ENCODE measurements at regions not wholly inside any gene's neighbourhood (a gene's known extent, or its start where the extent isn't known, plus 50 kb on each side); places are given as distances from the start of the nearest gene placed in this dataset.

GRCh38 chr3:106241593-106241992, 372.8 kb upstream of the CBLB start:
- no peak for ATAC-seq
- intact Hi-C loops (cut with DNase I, micrococcal nuclease) = no loop called here
- no peaks in the 10 kb centered on the region for H3K4me1 ChIP-seq (ENCODE audit: low read depth)
- TF ChIP-seq CTCF (IDR thresholded peaks at IDR 0.05) = no peak
- no peak for DNase-seq
- no peaks in the 10 kb centered on the region for H3K36me3 ChIP-seq (ENCODE audit: low read depth)
- no peak overlapping the region for H3K4me3 ChIP-seq
- no peaks in the 10 kb centered on the region for H3K9me3 ChIP-seq

- no peaks in the 10 kb centered on the region for H3K9me3 ChIP-seq
- intact Hi-C loops (cut with DNase I, micrococcal nuclease) = no loop called here
- H3K36me3 ChIP-seq (ENCODE audit: low read depth) = no peaks in the 10 kb centered on the region
- DNase-seq (no peak), ATAC-seq (no peak)
- no peaks in the 10 kb centered on the region for H3K4me1 ChIP-seq (ENCODE audit: low read depth)
- TF ChIP-seq CTCF (IDR thresholded peaks at IDR 0.05) = no peak
- H3K4me3 ChIP-seq = no peak overlapping the region
Measured at GRCh38 chr3:106242781-106243180, 374.0 kb upstream of the CBLB start.

GRCh38 chr3:106245400-106245799, 376.6 kb upstream of the CBLB start:
- no peak for ATAC-seq
- Histone ChIP-seq H3K36me3 (ENCODE audit: low read depth) (no peaks in the 10 kb centered on the region), H3K4me3 (no peak overlapping the region), H3K9me3 (no peaks in the 10 kb centered on the region), H3K4me1 (ENCODE audit: low read depth) (no peaks in the 10 kb centered on the region)
- intact Hi-C loops (cut with DNase I, micrococcal nuclease) = no loop called here
- TF ChIP-seq CTCF (IDR thresholded peaks at IDR 0.05) = no peak
- DNase-seq = no peak

GRCh38 chr3:106247902-106248684, 379.3 kb upstream of the CBLB start:
- H3K9me3 ChIP-seq = peaks cover 5% of the 10 kb centered on the region
- no peaks in the 10 kb centered on the region for H3K4me1 ChIP-seq (ENCODE audit: low read depth)
- no peaks in the 10 kb centered on the region for H3K36me3 ChIP-seq (ENCODE audit: low read depth)
- ATAC-seq = no peak
- H3K4me3 ChIP-seq = no peak overlapping the region
- intact Hi-C loops (cut with DNase I, micrococcal nuclease) = no loop called here
- TF ChIP-seq CTCF (IDR thresholded peaks at IDR 0.05) = no peak
- no peak for DNase-seq

GRCh38 chr3:106249159-106249558, 380.3 kb upstream of the CBLB start:
- intact Hi-C loops (cut with DNase I, micrococcal nuclease) = no loop called here
- Histone ChIP-seq H3K9me3 (peaks cover 5% of the 10 kb centered on the region), H3K4me1 (ENCODE audit: low read depth) (no peaks in the 10 kb centered on the region), H3K36me3 (ENCODE audit: low read depth) (no peaks in the 10 kb centered on the region), H3K4me3 (no peak overlapping the region)
- no peak for TF ChIP-seq CTCF (IDR thresholded peaks at IDR 0.05)
- ATAC-seq = peak; percentile 64
- no peak for DNase-seq

All from mucosa of descending colon (tissue), 3 donors.